OCI-LY3 (cell line): ENCODE measurements at regions not wholly inside any gene's neighbourhood (a gene's known extent, or its start where the extent isn't known, plus 50 kb on each side); places are given as distances from the start of the nearest gene placed in this dataset.

Experiments
- EZH2phosphoT487 ChIP-seq: fragments of 200-600 bp; shearing (Covaris generic); IDR thresholded peaks from 2 replicates; pipeline ENCODE4 v1.6.1; 2018; ENCODE audit warnings: antibody characterized with exemption, mixed run types, low read depth
- TF ChIP-seq, protein P1 (sequence below): fragments of 200-600, 300-600 bp; sonication (generic); IDR thresholded peaks from 2 replicates; pipeline ENCODE4 v1.5.1; 2014; ENCODE audit warnings: antibody characterized with exemption, low read length, low read depth

- TF ChIP-seq, protein P1, sequence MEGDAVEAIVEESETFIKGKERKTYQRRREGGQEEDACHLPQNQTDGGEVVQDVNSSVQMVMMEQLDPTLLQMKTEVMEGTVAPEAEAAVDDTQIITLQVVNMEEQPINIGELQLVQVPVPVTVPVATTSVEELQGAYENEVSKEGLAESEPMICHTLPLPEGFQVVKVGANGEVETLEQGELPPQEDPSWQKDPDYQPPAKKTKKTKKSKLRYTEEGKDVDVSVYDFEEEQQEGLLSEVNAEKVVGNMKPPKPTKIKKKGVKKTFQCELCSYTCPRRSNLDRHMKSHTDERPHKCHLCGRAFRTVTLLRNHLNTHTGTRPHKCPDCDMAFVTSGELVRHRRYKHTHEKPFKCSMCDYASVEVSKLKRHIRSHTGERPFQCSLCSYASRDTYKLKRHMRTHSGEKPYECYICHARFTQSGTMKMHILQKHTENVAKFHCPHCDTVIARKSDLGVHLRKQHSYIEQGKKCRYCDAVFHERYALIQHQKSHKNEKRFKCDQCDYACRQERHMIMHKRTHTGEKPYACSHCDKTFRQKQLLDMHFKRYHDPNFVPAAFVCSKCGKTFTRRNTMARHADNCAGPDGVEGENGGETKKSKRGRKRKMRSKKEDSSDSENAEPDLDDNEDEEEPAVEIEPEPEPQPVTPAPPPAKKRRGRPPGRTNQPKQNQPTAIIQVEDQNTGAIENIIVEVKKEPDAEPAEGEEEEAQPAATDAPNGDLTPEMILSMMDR: no peak
- no peak for TF ChIP-seq EZH2phosphoT487
These were observed 243.2 kb upstream of the VEPH1 start for GRCh38 chr3:157746391-157746790.
